ENCODE measurements at regions not wholly inside any gene's neighbourhood (a gene's known extent, or its start where the extent isn't known, plus 50 kb on each side); places are given as distances from the start of the nearest gene placed in this dataset.
"Not testable (repeated sequence)": the region's sequence is repeated elsewhere in the genome, so short reads cannot be mapped to it uniquely, and the experiment has no call there.

- DNase-seq, result no peak
Measured at GRCh38 chr6:93749191-93749590, 329.8 kb upstream of the EPHA7 start.

- DNase-seq, result no peak
Measured at GRCh38 chr6:93746892-93747291, 327.5 kb upstream of the EPHA7 start.

GRCh38 chr6:93745306-93745705 lies 325.9 kb upstream of the EPHA7 start:
- DNase-seq, result no peak

- DNase-seq, result no peak
Measured at GRCh38 chr6:93735099-93735498, 315.7 kb upstream of the EPHA7 start.

GRCh38 chr6:93731306-93731705 lies 311.9 kb upstream of the EPHA7 start:
- no peak for DNase-seq

GRCh38 chr6:93728150-93728549 lies 308.8 kb upstream of the EPHA7 start:
- DNase-seq, result no peak

- DNase-seq, result no peak
Measured at GRCh38 chr6:93727447-93727846, 308.1 kb upstream of the EPHA7 start.

GRCh38 chr6:93721386-93722048 lies 302.2 kb upstream of the EPHA7 start:
- no peak for DNase-seq

- DNase-seq, result no peak
Measured at GRCh38 chr6:93713974-93714373, 294.6 kb upstream of the EPHA7 start.

GRCh38 chr6:93703431-93703830 lies 284.1 kb upstream of the EPHA7 start:
- no peak for DNase-seq

GRCh38 chr6:93701526-93701925 lies 282.2 kb upstream of the EPHA7 start:
- DNase-seq, result no peak

GRCh38 chr6:93685494-93685893 lies 266.1 kb upstream of the EPHA7 start:
- no peak for DNase-seq

GRCh38 chr6:93684339-93684738 lies 265.0 kb upstream of the EPHA7 start:
- no peak for DNase-seq

GRCh38 chr6:93679836-93680235 lies 260.5 kb upstream of the EPHA7 start:
- DNase-seq, result no peak

GRCh38 chr6:93678841-93679454 lies 259.6 kb upstream of the EPHA7 start:
- no peak for DNase-seq

- DNase-seq, result no peak
Measured at GRCh38 chr6:93677264-93677965, 258.1 kb upstream of the EPHA7 start.

GRCh38 chr6:93676581-93676980 lies 257.2 kb upstream of the EPHA7 start:
- DNase-seq, result no peak

GRCh38 chr6:93675856-93676417 lies 256.6 kb upstream of the EPHA7 start:
- DNase-seq, result no peak

- DNase-seq, result no peak
Measured at GRCh38 chr6:93663111-93663510, 243.8 kb upstream of the EPHA7 start.

- DNase-seq, result no peak
Measured at GRCh38 chr6:93654548-93654947, 235.2 kb upstream of the EPHA7 start.

GRCh38 chr6:93644611-93645010 lies 225.3 kb upstream of the EPHA7 start:
- no peak for DNase-seq

GRCh38 chr6:93639126-93639525 lies 219.8 kb upstream of the EPHA7 start:
- DNase-seq, result no peak

- DNase-seq, result not testable (repeated sequence)
Measured at GRCh38 chr6:93636987-93637664, 217.8 kb upstream of the EPHA7 start.

Data from CD4-positive, alpha-beta T cell treated with Interleukin-21 for 1 hour (primary cell).